ENCODE measurements at regions not wholly inside any gene's neighbourhood (a gene's known extent, or its start where the extent isn't known, plus 50 kb on each side); places are given as distances from the start of the nearest gene placed in this dataset.
"Not testable (repeated sequence)": the region's sequence is repeated elsewhere in the genome, so short reads cannot be mapped to it uniquely, and the experiment has no call there.

DNA sequence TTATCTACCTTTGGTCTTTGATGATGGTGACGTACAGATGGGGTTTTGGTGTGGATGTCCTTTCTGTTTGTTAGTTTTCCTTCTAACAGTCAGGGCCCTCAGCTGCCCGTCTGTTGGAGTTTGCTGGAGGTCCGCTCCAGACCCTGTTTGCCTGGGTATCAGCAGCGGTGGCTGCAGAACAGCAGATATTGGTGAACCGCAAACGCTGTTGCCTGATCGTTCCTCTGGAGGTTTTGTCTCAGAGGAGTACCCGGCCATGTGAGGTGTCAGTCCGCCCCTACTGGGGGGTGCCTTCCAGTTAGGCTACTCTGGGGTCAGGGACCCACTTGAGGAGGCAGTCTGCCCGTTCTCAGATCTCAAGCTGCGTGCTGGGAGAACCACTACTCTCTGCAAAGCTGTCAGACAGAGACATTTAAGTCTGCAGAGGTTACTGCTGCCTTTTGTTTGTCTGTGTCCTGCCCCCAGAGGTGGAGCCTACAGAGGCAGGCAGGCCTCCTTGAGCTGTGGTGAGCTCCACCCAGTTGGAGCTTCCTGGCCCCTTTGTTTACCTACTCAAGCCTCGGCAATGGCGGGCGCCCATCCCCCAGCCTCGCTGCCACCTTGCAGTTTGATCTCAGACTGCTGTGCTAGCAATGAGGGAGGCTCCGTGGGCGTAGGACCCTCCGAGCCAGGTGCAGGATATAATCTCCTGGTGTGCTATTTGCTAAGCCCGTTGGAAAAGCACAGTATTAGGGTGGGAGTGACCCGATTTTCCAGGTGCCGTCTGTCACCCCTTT, 68.5 kb upstream of the ECI2 start:
- DNase-seq; H3K36me3 Mint-ChIP-seq (ENCODE audit: low read depth); H3K4me1 Mint-ChIP-seq; CTCF ChIA-PET; H3K27ac Mint-ChIP-seq; POLR2A ChIA-PET; H3K4me3 Mint-ChIP-seq; H3K9me3 Mint-ChIP-seq: not testable (repeated sequence)
- H3K27me3 Mint-ChIP-seq = peaks cover 16% of the 10 kb centered on the region

DNA sequence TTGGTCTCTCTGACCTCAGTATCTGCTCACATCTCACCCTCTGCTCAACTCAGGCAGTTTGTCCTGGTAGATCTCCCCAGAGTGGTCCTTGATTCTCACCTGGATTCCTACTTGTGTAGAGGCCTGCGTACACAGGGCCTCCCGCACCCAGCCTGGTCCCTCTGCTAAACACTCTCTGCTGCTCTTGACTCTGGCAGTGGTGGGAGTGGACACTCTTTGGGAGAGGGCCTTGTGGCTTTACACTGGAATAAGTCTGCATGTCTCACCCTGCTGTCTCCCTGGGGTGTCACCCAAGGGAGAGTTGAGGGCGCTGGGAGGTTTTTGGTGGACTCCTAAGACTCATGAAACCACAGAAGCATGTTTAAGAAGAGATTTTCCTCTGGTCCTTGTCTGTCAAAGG, 57.3 kb upstream of the ECI2 start:
- peaks cover 4% of the 10 kb centered on the region for H3K27me3 Mint-ChIP-seq
- DNase-seq = no peak
- no peak overlapping the region for H3K4me3 Mint-ChIP-seq
- no peaks in the 10 kb centered on the region for H3K9me3 Mint-ChIP-seq
- CTCF ChIA-PET = no interaction called here
- no peaks in the 10 kb centered on the region for H3K4me1 Mint-ChIP-seq
- POLR2A ChIA-PET = no interaction called here
- no peak overlapping the region for H3K27ac Mint-ChIP-seq
- H3K36me3 Mint-ChIP-seq (ENCODE audit: low read depth) = no peaks in the 10 kb centered on the region

DNA sequence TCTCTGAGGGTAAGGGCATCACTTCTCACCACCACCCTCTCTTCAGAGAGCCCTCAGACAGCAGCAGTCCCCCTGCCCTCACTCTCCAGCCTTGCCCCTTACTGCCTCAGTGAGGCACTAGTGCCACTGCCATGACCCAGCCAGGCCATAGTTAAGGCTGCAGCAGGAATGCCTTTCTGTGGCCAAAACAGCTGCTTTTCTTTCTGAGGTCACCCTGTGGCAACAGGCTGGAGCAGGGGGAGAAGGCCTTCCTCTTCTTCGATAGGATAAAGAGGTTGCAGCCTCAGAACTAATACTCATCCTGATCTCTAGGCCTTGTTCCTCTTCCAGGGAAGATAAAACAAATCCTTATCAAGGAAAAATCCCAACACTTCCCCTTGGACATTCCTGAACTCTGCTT, 56.8 kb upstream of the ECI2 start:
- CTCF ChIA-PET = no interaction called here
- H3K4me3 Mint-ChIP-seq = no peak overlapping the region
- POLR2A ChIA-PET = no interaction called here
- no peak for DNase-seq
- no peaks in the 10 kb centered on the region for H3K9me3 Mint-ChIP-seq
- no peaks in the 10 kb centered on the region for H3K36me3 Mint-ChIP-seq (ENCODE audit: low read depth)
- H3K4me1 Mint-ChIP-seq = no peaks in the 10 kb centered on the region
- no peaks in the 10 kb centered on the region for H3K27me3 Mint-ChIP-seq
- no peak overlapping the region for H3K27ac Mint-ChIP-seq

GRCh38 chr6:4191271-4191721, 55.9 kb upstream of the ECI2 start:
- no peaks in the 10 kb centered on the region for H3K4me1 Mint-ChIP-seq
- no peak overlapping the region for H3K4me3 Mint-ChIP-seq
- no peaks in the 10 kb centered on the region for H3K9me3 Mint-ChIP-seq
- no peaks in the 10 kb centered on the region for H3K36me3 Mint-ChIP-seq (ENCODE audit: low read depth)
- no peaks in the 10 kb centered on the region for H3K27me3 Mint-ChIP-seq
- CTCF ChIA-PET = no interaction called here
- no peak for DNase-seq
- no peak overlapping the region for H3K27ac Mint-ChIP-seq
- POLR2A ChIA-PET = no interaction called here

DNA sequence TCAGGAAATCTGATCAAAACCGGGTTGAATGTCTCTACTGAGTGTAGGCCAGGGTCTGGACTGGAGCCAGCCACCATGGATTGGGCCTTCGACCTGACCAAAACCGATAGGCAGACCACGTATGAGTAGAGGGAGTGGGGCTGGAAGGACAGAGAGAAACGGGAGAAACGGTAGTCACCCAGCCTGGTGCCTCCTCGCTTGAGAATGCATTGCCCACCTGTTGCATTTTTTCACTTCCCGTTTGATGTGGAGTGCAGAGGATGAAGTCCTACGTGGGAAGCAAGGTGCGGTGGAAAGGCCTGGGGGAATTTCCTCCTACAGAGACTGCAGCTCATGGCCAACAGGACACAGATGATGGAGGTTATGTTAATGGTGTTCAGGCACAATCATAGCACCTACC, 53.9 kb upstream of the ECI2 start:
- Mint-ChIP-seq H3K4me3 (no peak overlapping the region), H3K9me3 (no peaks in the 10 kb centered on the region), H3K27ac (no peak overlapping the region), H3K27me3 (no peaks in the 10 kb centered on the region), H3K36me3 (ENCODE audit: low read depth) (no peaks in the 10 kb centered on the region), H3K4me1 (peaks cover 12% of the 10 kb centered on the region)
- ChIA-PET CTCF (no interaction called here), POLR2A (no interaction called here)
- no peak for DNase-seq

DNA sequence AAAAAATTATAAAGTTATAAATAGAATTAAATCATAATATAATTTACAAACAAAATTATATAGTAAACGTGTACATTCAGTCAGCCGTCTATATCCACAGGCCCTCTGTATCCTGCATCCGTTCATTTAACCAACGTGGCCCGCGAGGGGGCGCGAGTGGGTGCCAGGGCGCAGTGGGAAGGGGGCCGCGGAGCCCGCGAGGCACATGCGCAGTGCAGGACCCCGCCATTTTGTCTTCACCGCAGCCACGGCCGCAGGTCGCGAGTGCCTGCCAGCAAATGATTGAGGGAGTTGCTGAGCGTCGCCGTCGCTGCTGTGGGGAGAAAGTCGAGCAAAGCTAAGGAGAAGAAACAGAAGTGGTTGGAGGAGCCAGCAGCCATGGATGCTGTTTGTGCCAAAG, 53.4 kb upstream of the ECI2 start:
- CTCF ChIA-PET = no interaction called here
- no peak for DNase-seq
- POLR2A ChIA-PET = no interaction called here
- H3K27ac Mint-ChIP-seq = no peak overlapping the region
- H3K4me3 Mint-ChIP-seq = no peak overlapping the region
- H3K9me3 Mint-ChIP-seq = no peaks in the 10 kb centered on the region
- no peaks in the 10 kb centered on the region for H3K27me3 Mint-ChIP-seq
- H3K4me1 Mint-ChIP-seq = peaks cover 12% of the 10 kb centered on the region
- H3K36me3 Mint-ChIP-seq (ENCODE audit: low read depth) = no peaks in the 10 kb centered on the region

- ChIA-PET CTCF (interaction anchor here (0.7 to 1.4 kb wide), 2 partner anchors 23 to 571 kb away, joined by 3 to 4 read pairs; no protein-coding TSS in a partner anchor), POLR2A (no interaction called here)
- H3K27ac Mint-ChIP-seq = no peak overlapping the region
These were observed 52.1 kb upstream of the ECI2 start for GRCh38 chr6:4187480-4187879.

DNA sequence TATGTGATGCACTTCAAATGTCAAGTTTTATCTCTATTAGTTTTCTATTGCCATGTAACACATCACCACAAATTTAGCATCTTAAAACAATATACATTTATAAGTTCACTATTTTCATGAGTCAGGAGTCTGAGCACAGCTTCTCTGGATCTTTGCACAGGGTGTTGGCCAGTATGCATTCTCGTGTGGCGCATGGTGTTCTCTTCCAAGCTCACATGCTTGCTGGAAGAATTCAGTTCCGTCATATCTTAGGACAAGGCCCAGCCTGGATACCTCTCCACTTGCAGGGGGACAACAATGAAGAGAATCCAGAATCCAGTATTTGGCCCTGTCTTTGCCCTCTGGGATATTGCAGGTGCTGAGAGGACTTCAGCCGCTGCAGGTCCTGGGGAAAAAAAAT, 51.0 kb upstream of the ECI2 start:
- Mint-ChIP-seq H3K27ac (no peak overlapping the region), H3K27me3 (no peaks in the 10 kb centered on the region), H3K4me3 (no peak overlapping the region), H3K36me3 (ENCODE audit: low read depth) (no peaks in the 10 kb centered on the region), H3K9me3 (no peaks in the 10 kb centered on the region), H3K4me1 (peaks cover 12% of the 10 kb centered on the region)
- DNase-seq = no peak
- CTCF ChIA-PET = no interaction called here
- POLR2A ChIA-PET = no interaction called here

More at GRCh38 chr6:4187480-4187879, 52.1 kb upstream of the ECI2 start:
- no peaks in the 10 kb centered on the region for H3K36me3 Mint-ChIP-seq (ENCODE audit: low read depth)
- H3K4me1 Mint-ChIP-seq = peaks cover 12% of the 10 kb centered on the region
- DNase-seq = no peak
- H3K4me3 Mint-ChIP-seq = no peak overlapping the region
- H3K9me3 Mint-ChIP-seq = no peaks in the 10 kb centered on the region
- H3K27me3 Mint-ChIP-seq = no peaks in the 10 kb centered on the region

DNA sequence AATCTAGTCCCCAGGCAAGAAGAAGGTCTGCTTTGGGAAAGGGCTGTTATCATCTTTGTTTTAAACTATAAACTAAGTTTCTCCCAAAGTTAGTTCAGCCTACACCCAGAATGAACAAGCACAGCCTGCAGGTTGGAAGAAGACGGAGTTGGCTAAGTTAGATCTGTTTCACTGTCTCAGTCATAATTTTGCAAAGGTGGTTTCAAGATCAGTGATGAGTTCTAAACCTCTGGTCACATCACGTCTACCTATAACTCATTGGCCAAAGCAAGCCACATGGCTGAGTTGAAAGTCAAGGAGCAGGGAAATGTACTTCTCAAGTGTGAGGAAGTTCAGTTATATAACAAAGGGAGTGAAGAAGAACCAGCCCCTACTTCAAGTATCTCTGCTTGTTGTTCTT, 50.5 kb upstream of the ECI2 start:
- Mint-ChIP-seq H3K4me1 (peaks cover 12% of the 10 kb centered on the region), H3K27ac (no peak overlapping the region), H3K4me3 (no peak overlapping the region), H3K27me3 (no peaks in the 10 kb centered on the region), H3K9me3 (no peaks in the 10 kb centered on the region), H3K36me3 (ENCODE audit: low read depth) (no peaks in the 10 kb centered on the region)
- CTCF ChIA-PET = interaction anchor here (1.0 kb wide), 1 partner anchor 24 kb away, joined by 3 read pairs; no protein-coding TSS in a partner anchor
- DNase-seq = no peak
- POLR2A ChIA-PET = no interaction called here

- no peaks in the 10 kb centered on the region for H3K27me3 Mint-ChIP-seq
- ChIA-PET CTCF (interaction anchor here (1.0 kb wide), 1 partner anchor 25 kb away, joined by 3 read pairs; no protein-coding TSS in a partner anchor), POLR2A (no interaction called here)
- H3K4me1 Mint-ChIP-seq = peaks cover 12% of the 10 kb centered on the region
- H3K9me3 Mint-ChIP-seq = no peaks in the 10 kb centered on the region
- DNase-seq = peak; percentile 24
- no peaks in the 10 kb centered on the region for H3K36me3 Mint-ChIP-seq (ENCODE audit: low read depth)
- H3K27ac Mint-ChIP-seq = peak overlapping the region; percentile 5
- no peak overlapping the region for H3K4me3 Mint-ChIP-seq
These were observed 50.0 kb upstream of the ECI2 start for GRCh38 chr6:4185419-4185818.
